Karpas-422 (cell line): ENCODE measurements at regions not wholly inside any gene's neighbourhood (a gene's known extent, or its start where the extent isn't known, plus 50 kb on each side); places are given as distances from the start of the nearest gene placed in this dataset.

Experiments used
- DNase-seq: peaks from one replicate; pipeline ENCODE4 v3.0.0-alpha.2; 2015
- H2AFZ ChIP-seq: fragments of 200-600 bp; sonication (generic); 2 replicates; pipeline ENCODE4 v1.6.1; 2014; ENCODE audit warnings: antibody characterized with exemption, low read length, mixed read lengths
- H3K27ac ChIP-seq: fragments of 200-600 bp; sonication (generic); 2 replicates; pipeline ENCODE4 v1.5.1; 2014; ENCODE audit warnings: mild to moderate bottlenecking, low read length, moderate library complexity
- H3K27me3 ChIP-seq: fragments of 200-600 bp; sonication (generic); 2 replicates; pipeline ENCODE4 v1.6.1; 2014; ENCODE audit warnings: low read length, mixed read lengths
- H3K36me3 ChIP-seq: fragments of 200-600 bp; sonication (generic); 2 replicates; pipeline ENCODE4 v1.6.1; 2014; ENCODE audit warnings: low read length, mixed read lengths; ENCODE audit not compliant: insufficient read depth
- H3K4me1 ChIP-seq: fragments of 200-600 bp; sonication (generic); 2 replicates; pipeline ENCODE4 v1.6.1; 2014; ENCODE audit warnings: mild to moderate bottlenecking, low read length, mixed read lengths
- H3K4me2 ChIP-seq: fragments of 200-600 bp; sonication (generic); 2 replicates; pipeline ENCODE4 v1.6.1; 2014; ENCODE audit warnings: low read length, low read depth, mild to moderate bottlenecking; ENCODE audit not compliant: poor library complexity, severe bottlenecking
- H3K4me3 ChIP-seq: fragments of 200-600 bp; sonication (generic); 2 replicates; pipeline ENCODE4 v1.5.1; 2014; ENCODE audit warnings: mild to moderate bottlenecking, antibody characterized with exemption, low read length, mixed read lengths
- H3K79me2 ChIP-seq: fragments of 200-600 bp; sonication (generic); 2 replicates; pipeline ENCODE4 v1.6.1; 2014; ENCODE audit warnings: mild to moderate bottlenecking, low read length, mixed read lengths
- H3K9ac ChIP-seq: fragments of 200-600 bp; sonication (generic); 2 replicates; pipeline ENCODE4 v1.6.0; 2014; ENCODE audit warnings: low read length
- H3K9me2 ChIP-seq: fragments of 200-600 bp; sonication (generic), shearing (Covaris generic); replicated peaks from 2 replicates; pipeline ENCODE4 v1.6.0; 2014; ENCODE audit warnings: mild to moderate bottlenecking, low read length, moderate library complexity; ENCODE audit not compliant: insufficient read depth
- H3K9me3 ChIP-seq: fragments of 300-700, 200-600 bp; sonication (generic); 2 replicates; pipeline ENCODE4 v1.6.1; 2014; ENCODE audit warnings: low read length, mixed read lengths
- H4K20me1 ChIP-seq: fragments of 200-600 bp; sonication (generic); 2 replicates; pipeline ENCODE4 v1.6.1; 2014; ENCODE audit warnings: mild to moderate bottlenecking, antibody characterized with exemption, low read length, low read depth; ENCODE audit not compliant: insufficient read depth

DNA sequence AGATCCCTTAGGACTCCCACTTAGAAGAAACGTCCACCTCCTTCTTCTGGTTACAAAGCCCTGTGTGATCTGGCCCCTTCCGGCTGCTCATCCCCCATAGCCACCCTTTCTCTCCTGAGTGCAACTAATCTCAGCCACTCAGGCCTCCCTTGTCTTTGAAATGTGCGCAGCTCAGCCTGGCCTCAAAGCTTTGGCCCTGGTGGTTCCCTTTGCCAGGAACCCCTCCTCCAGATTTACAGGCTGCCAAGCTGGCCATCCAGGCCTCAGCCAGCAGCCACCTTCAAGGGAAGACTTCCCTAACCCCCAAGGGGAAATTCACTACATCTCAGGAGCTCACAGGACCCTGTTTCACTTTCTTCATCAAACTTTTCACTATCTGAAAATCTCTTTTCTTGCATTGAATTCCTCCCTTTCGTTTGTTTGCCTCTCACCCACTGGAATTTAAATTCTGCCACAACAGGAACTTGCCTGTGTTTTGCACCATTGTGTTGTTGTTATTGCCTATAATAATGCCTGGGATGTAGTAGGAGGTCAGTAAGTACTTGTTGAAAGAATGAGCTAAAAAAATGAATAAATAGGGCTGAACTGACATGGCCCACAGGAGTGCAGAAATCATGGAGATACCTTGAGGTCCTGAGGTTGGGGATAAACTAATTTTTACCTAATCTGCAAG lies 109.5 kb upstream of the PFN2 start:
- H2AFZ ChIP-seq: peak overlapping the region; percentile 82

DNA sequence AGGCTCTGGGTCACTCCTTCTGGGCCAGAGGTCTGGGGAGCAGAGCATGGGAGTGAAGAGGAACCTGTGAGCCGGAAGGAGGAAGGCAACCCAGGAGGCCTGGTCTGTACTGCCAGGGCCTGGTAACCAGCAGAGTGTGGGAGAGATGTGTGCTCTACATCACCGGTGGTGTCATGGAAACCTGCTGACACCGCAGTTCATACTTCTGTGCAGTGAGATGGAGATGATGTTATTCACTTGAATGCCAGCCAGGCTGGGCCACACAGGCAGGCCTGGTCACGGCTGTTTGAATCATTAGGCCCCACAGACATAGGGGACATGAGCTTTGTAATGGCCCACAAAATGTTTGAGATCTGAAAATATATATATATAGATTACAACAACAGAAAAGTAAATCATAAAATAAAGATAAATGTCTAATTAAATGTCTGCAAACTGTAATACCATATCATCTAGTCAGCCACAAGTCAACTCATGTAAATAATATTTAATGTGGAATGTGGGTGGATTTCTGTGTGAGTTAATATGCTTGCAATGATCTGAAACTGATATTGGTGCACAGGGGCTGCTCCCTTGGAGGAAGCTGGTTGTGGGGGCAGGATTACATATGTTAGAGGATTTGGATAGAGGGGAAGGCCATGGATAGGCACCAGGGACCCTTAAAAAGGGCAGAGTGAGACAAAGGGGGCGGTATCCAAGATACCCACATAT lies 108.5 kb upstream of the PFN2 start:
- Histone ChIP-seq H3K9me2 (no peaks in the 10 kb centered on the region), H3K27ac (0 out of 2 replicates have a peak overlapping the region, but pooled peaks have one; percentile 32), H2AFZ (peak overlapping the region; percentile 82), H3K4me2 (no peak overlapping the region), H3K9ac (no peak overlapping the region), H4K20me1 (no peaks in the 10 kb centered on the region), H3K27me3 (no peaks in the 10 kb centered on the region), H3K9me3 (peaks cover 18% of the 10 kb centered on the region), H3K4me1 (peaks cover 43% of the 10 kb centered on the region), H3K79me2 (no peaks in the 10 kb centered on the region), H3K36me3 (no peaks in the 10 kb centered on the region), H3K4me3 (no peak overlapping the region)
- peak; percentile 46 for DNase-seq

More for the DNA sequence above, 109.5 kb upstream of the PFN2 start:
- H4K20me1 ChIP-seq: no peaks in the 10 kb centered on the region
- H3K36me3 ChIP-seq: no peaks in the 10 kb centered on the region
- H3K27me3 ChIP-seq: no peaks in the 10 kb centered on the region
- no peaks in the 10 kb centered on the region for H3K9me2 ChIP-seq
- H3K4me1 ChIP-seq: peaks cover 33% of the 10 kb centered on the region
- no peak overlapping the region for H3K4me2 ChIP-seq
- no peak for DNase-seq
- peak overlapping the region; percentile 16; the same call in 1 of the 2 replicates for H3K9ac ChIP-seq
- H3K27ac ChIP-seq: peak overlapping the region; percentile 32; the same call in 1 of the 2 replicates
- no peaks in the 10 kb centered on the region for H3K79me2 ChIP-seq
- H3K4me3 ChIP-seq: no peak overlapping the region
- peaks cover 18% of the 10 kb centered on the region for H3K9me3 ChIP-seq

DNA sequence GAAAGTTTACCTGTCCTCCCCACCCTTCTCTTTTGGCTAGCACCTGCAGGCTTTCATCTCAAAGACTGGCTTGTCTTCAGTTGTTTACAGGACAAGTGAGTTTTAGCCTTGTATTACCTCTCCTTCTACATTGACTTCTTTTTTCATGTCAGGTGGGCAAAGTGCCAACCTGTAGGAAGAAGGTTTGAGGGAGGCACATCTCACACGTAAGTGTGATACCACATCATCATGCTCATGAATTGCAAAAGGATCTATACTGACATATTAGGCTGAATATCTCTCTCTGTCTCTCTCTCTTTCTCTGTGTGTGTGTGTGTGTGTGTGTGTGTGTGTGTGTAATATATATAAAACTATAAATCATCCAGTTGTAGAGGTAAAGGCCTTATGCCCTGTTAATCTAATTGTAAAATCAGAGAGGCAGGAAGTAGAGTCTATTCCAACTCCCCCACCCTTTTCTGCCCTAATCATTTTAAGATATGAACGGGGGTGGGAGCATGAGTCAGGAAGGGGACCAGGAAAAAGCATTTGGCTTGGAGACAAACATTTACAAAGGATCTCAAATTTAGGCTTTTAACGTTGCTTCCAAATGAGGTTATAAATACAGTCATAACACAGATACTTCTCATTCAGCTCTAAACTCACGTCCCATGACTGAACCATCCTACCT lies 107.0 kb upstream of the PFN2 start:
- H4K20me1 ChIP-seq: no peaks in the 10 kb centered on the region
- H3K4me2 ChIP-seq: no peak overlapping the region
- no peaks in the 10 kb centered on the region for H3K9me2 ChIP-seq
- peaks cover 38% of the 10 kb centered on the region for H3K4me1 ChIP-seq
- no peaks in the 10 kb centered on the region for H3K79me2 ChIP-seq
- no peaks in the 10 kb centered on the region for H3K36me3 ChIP-seq
- H3K4me3 ChIP-seq: no peak overlapping the region
- H3K9me3 ChIP-seq: peaks cover 18% of the 10 kb centered on the region
- H3K27me3 ChIP-seq: no peaks in the 10 kb centered on the region
- no peak overlapping the region for H3K9ac ChIP-seq
- DNase-seq: no peak
- H2AFZ ChIP-seq: no peak overlapping the region
- no peak overlapping the region for H3K27ac ChIP-seq

DNA sequence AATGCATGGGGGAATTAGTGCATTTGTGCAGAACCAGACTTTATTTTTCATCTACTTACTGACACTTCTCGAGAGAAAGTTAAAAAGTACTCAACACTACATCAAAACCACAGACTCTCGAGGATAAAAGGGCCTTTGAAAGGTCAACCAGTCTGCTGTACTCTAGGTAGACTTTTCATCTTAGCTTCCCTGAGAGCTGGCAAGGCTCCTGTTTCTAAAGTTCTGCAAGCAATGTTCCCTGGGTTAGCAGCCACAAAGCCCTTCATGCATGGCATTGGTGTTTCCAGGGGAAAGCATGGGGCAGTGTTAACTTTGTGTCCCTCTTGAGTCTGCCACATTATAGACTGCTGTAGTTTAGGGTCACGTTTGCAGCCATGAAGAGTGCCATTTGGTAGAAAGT lies 106.4 kb upstream of the PFN2 start:
- no peak overlapping the region for H3K4me3 ChIP-seq
- no peaks in the 10 kb centered on the region for H3K27me3 ChIP-seq
- H3K27ac ChIP-seq: no peak overlapping the region
- H3K36me3 ChIP-seq: no peaks in the 10 kb centered on the region
- no peak overlapping the region for H2AFZ ChIP-seq
- H4K20me1 ChIP-seq: no peaks in the 10 kb centered on the region
- H3K9me3 ChIP-seq: peaks cover 18% of the 10 kb centered on the region
- no peak overlapping the region for H3K4me2 ChIP-seq
- H3K9ac ChIP-seq: no peak overlapping the region
- H3K4me1 ChIP-seq: peaks cover 34% of the 10 kb centered on the region
- no peaks in the 10 kb centered on the region for H3K79me2 ChIP-seq
- no peaks in the 10 kb centered on the region for H3K9me2 ChIP-seq
- DNase-seq: no peak

DNA sequence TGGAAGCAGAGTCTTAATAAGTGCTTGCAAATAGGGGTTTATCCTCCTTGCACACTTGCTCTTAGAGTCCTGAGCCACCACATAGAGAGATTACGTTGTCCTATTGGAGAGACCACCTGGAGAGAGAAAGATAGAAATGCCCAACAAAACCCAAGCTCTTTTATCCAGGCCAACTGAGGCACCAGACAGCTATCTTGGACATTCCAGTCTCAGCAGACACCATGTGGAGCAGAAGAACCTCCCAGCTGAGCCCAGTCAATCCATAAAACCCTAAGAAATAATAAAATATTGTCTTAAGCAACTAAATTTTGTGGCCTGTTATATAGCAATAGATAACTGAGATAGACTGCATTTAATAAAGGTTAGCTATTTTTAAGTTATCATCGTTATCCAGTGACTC lies 105.7 kb upstream of the PFN2 start:
- Histone ChIP-seq H2AFZ (no peak overlapping the region), H3K36me3 (no peaks in the 10 kb centered on the region), H3K4me3 (no peak overlapping the region), H3K9me2 (no peaks in the 10 kb centered on the region), H3K9ac (no peak overlapping the region), H3K27me3 (no peaks in the 10 kb centered on the region), H3K4me1 (peaks cover 31% of the 10 kb centered on the region), H4K20me1 (no peaks in the 10 kb centered on the region), H3K27ac (no peak overlapping the region), H3K79me2 (no peaks in the 10 kb centered on the region), H3K9me3 (peaks cover 18% of the 10 kb centered on the region), H3K4me2 (no peak overlapping the region)
- no peak for DNase-seq

DNA sequence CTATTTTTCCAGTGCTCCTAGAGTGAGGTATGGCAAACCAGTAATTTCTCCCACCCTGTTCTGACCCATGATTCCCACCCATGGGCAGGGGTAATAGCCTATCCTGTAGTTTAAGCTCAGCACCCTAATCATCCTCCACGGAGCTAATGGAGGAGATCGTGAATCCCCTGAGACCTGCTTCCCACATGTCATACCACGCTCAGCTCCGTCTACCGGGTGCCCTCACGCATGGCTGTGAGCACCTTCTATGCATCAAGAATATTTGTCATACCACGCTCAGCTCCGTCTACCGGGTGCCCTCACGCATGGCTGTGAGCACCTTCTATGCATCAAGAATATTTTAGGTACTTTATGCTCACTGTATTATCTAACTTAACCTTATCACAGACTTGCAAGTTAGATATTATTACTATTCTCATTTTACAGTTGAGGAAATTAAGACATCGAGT lies 104.7 kb upstream of the PFN2 start:
- Histone ChIP-seq H3K79me2 (no peaks in the 10 kb centered on the region), H3K9me2 (no peaks in the 10 kb centered on the region), H3K27ac (no peak overlapping the region), H3K4me3 (no peak overlapping the region), H3K4me2 (no peak overlapping the region), H3K9ac (no peak overlapping the region), H2AFZ (no peak overlapping the region), H4K20me1 (no peaks in the 10 kb centered on the region), H3K36me3 (no peaks in the 10 kb centered on the region), H3K9me3 (peaks cover 18% of the 10 kb centered on the region), H3K4me1 (peaks cover 28% of the 10 kb centered on the region), H3K27me3 (no peaks in the 10 kb centered on the region)
- DNase-seq: no peak

DNA sequence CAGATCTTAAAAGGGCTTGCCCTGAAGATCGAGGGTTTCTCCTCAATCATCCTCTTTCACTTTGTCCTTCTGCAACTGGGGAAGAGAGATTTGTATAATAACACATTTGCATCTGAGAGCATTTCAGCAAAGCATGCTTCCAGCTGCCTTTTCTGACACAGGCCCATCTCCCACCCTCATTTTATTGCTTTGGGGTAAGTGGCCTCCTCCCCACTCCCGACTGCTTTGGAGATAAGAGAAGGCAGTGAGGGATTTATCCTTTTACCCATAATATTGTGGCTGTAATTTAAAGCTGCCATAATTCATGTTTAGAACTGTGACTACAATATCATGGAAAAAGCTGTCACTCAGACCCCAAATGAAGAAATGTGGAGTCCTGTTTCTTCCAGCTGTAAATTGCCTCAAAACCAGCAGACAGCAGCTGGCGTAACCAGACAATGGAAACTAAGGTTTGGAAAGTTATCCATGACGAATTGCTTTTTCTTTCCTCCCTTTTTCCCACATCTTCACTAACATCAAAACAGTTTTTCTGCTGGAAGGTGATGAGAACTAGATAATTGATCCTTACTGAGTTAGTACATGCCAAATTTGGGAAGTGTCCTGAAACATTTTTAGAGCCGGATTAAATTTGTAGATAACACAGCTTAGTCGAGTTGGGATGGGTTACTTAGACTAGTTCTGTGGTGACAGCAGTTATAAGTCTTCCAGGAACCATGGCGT lies 104.2 kb upstream of the PFN2 start:
- Histone ChIP-seq H3K27ac (peak overlapping the region; percentile 28), H3K4me2 (peak overlapping the region; percentile 68)

More for the DNA sequence above, 104.2 kb upstream of the PFN2 start:
- peak overlapping the region; percentile 54 for H3K4me3 ChIP-seq
- H3K4me1 ChIP-seq: peaks cover 22% of the 10 kb centered on the region
- H4K20me1 ChIP-seq: no peaks in the 10 kb centered on the region
- no peaks in the 10 kb centered on the region for H3K27me3 ChIP-seq
- no peaks in the 10 kb centered on the region for H3K9me2 ChIP-seq
- H3K9me3 ChIP-seq: peaks cover 18% of the 10 kb centered on the region
- H3K36me3 ChIP-seq: no peaks in the 10 kb centered on the region
- DNase-seq: peak; percentile 74
- peak overlapping the region; percentile 37; the same call in 1 of the 2 replicates for H2AFZ ChIP-seq
- H3K9ac ChIP-seq: peak overlapping the region; percentile 47
- no peaks in the 10 kb centered on the region for H3K79me2 ChIP-seq
